OCI-LY3 (cell line): ENCODE measurements at regions not wholly inside any gene's neighbourhood (a gene's known extent, or its start where the extent isn't known, plus 50 kb on each side); places are given as distances from the start of the nearest gene placed in this dataset.

Source experiments
- H2AFZ ChIP-seq: fragments of 200-600, 300-600 bp; shearing (Covaris generic); 2 replicates; pipeline ENCODE4 v1.6.0; 2014; ENCODE audit warnings: antibody characterized with exemption, low read depth, low read length
- H3K27ac ChIP-seq: fragments of 200-600, 300-600 bp; sonication (generic); 2 replicates; pipeline ENCODE4 v1.5.1; 2014; ENCODE audit warnings: mild to moderate bottlenecking, low read length, moderate library complexity, mixed read lengths
- H3K27me3 ChIP-seq: fragments of 200-600, 300-600 bp; sonication (generic); 2 replicates; pipeline ENCODE4 v1.6.1; 2014; ENCODE audit warnings: low read depth, low read length, mixed read lengths
- H3K36me3 ChIP-seq: fragments of 200-600, 300-600 bp; sonication (generic); replicated peaks from 2 replicates; pipeline ENCODE3; 2014; ENCODE audit warnings: low read depth, low read length, mixed read lengths
- H3K4me1 ChIP-seq: fragments of 300-600, 200-600 bp; sonication (generic); 2 replicates; pipeline ENCODE4 v1.6.1; 2014; ENCODE audit warnings: low read length, mixed read lengths
- H3K4me2 ChIP-seq: fragments of 200-600, 300-600 bp; sonication (generic); 2 replicates; pipeline ENCODE4 v1.6.1; 2014; ENCODE audit warnings: low read length, mixed read lengths
- H3K4me3 ChIP-seq: fragments of 300-600, 200-600 bp; sonication (generic); 2 replicates; pipeline ENCODE4 v1.5.1; 2014; ENCODE audit warnings: antibody characterized with exemption, mild to moderate bottlenecking, low read length, moderate library complexity
- H3K79me2 ChIP-seq: fragments of 300-600, 200-600 bp; shearing (Covaris generic); 2 replicates; pipeline ENCODE4 v1.6.1; 2014; ENCODE audit warnings: mild to moderate bottlenecking, low read length, mixed read lengths
- H3K9ac ChIP-seq: fragments of 300-600, 200-600 bp; shearing (Covaris generic); 2 replicates; pipeline ENCODE4 v1.6.0; 2014; ENCODE audit warnings: mild to moderate bottlenecking, low read length, moderate library complexity
- H3K9me3 ChIP-seq: fragments of 200-600, 300-600 bp; shearing (Covaris generic); 2 replicates; pipeline ENCODE4 v1.6.1; 2014; ENCODE audit warnings: low read length, mixed read lengths; ENCODE audit not compliant: insufficient read depth
- H4K20me1 ChIP-seq: fragments of 200-600, 300-600 bp; sonication (generic); 2 replicates; pipeline ENCODE4 v1.6.1; 2016; ENCODE audit warnings: low read length, mixed read lengths; ENCODE audit not compliant: insufficient read depth
- CTCF ChIP-seq: fragments of 200-600, 300-600 bp; sonication (generic); IDR thresholded peaks from 2 replicates; pipeline ENCODE4 v1.5.1; 2014; ENCODE audit warnings: antibody characterized with exemption, low read length, low read depth
- EZH2phosphoT487 ChIP-seq: fragments of 200-600 bp; shearing (Covaris generic); IDR thresholded peaks from 2 replicates; pipeline ENCODE4 v1.6.1; 2018; ENCODE audit warnings: antibody characterized with exemption, mixed run types, low read depth

DNA sequence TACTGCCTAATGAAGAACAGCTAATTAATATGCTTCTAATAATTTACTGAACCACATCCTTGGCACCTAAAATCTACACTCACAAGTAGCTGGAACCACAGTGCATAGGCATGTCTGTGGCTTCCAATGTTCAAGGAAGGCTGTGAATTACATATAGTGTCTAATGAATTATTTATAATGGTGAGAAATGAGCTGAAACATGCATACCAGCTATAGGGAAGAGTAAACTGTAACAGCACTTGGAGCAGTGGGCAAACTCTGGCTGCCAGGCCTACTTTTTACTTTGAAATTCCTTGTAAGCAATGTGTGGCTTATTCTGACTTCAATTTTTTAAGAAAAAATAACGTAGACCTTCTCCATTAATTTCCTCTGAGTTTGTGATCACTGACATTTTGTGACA lies 953.2 kb upstream of the CDH8 start:
- Histone ChIP-seq H3K27me3 (no peaks in the 10 kb centered on the region), H4K20me1 (no peaks in the 10 kb centered on the region), H2AFZ (no peak overlapping the region), H3K4me1 (no peaks in the 10 kb centered on the region), H3K9me3 (no peaks in the 10 kb centered on the region), H3K36me3 (no peaks in the 10 kb centered on the region), H3K79me2 (no peaks in the 10 kb centered on the region), H3K27ac (no peak overlapping the region), H3K4me3 (no peak overlapping the region), H3K4me2 (no peak overlapping the region), H3K9ac (no peak overlapping the region)
- TF ChIP-seq EZH2phosphoT487 (no peak), CTCF (no peak)

- no peaks in the 10 kb centered on the region for H3K36me3 ChIP-seq
- no peaks in the 10 kb centered on the region for H3K27me3 ChIP-seq
- H3K9me3 ChIP-seq = no peaks in the 10 kb centered on the region
- TF ChIP-seq CTCF (no peak), EZH2phosphoT487 (no peak)
- H3K4me3 ChIP-seq = no peak overlapping the region
- no peak overlapping the region for H3K4me2 ChIP-seq
- H3K27ac ChIP-seq = no peak overlapping the region
- H4K20me1 ChIP-seq = no peaks in the 10 kb centered on the region
- H2AFZ ChIP-seq = no peak overlapping the region
- H3K4me1 ChIP-seq = no peaks in the 10 kb centered on the region
- no peaks in the 10 kb centered on the region for H3K79me2 ChIP-seq
- H3K9ac ChIP-seq = no peak overlapping the region
These were observed 949.5 kb upstream of the CDH8 start for GRCh38 chr16:62985722-62986121.

GRCh38 chr16:62978451-62978850 lies 942.2 kb upstream of the CDH8 start:
- no peaks in the 10 kb centered on the region for H3K27me3 ChIP-seq
- H3K9ac ChIP-seq = no peak overlapping the region
- H3K4me3 ChIP-seq = no peak overlapping the region
- H3K4me2 ChIP-seq = no peak overlapping the region
- no peaks in the 10 kb centered on the region for H3K9me3 ChIP-seq
- no peaks in the 10 kb centered on the region for H3K4me1 ChIP-seq
- no peak overlapping the region for H3K27ac ChIP-seq
- no peaks in the 10 kb centered on the region for H3K79me2 ChIP-seq
- no peak overlapping the region for H2AFZ ChIP-seq
- H3K36me3 ChIP-seq = no peaks in the 10 kb centered on the region
- TF ChIP-seq EZH2phosphoT487 = no peak
- no peak for TF ChIP-seq CTCF
- no peaks in the 10 kb centered on the region for H4K20me1 ChIP-seq

DNA sequence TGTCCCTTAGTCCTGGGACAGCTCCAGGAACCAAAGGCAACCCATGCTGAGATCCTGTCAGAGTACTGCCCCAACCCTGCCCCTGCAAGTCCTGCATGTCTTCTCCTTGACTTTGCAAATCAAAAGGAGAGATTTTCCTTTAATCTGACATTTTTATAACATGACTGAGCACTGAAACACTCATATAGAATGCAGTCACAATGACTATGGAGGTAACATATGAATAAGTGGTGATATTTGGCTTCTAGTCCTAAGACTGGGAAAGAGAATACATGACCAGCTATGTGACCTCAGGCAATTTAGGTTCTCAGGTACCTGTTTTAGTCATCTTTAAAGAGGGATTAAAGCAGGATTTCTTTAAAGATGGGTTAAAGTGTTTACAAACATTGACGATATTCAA lies 941.6 kb upstream of the CDH8 start:
- Histone ChIP-seq H3K9me3 (no peaks in the 10 kb centered on the region), H3K4me2 (no peak overlapping the region), H3K79me2 (no peaks in the 10 kb centered on the region), H3K36me3 (no peaks in the 10 kb centered on the region), H3K9ac (no peak overlapping the region), H4K20me1 (no peaks in the 10 kb centered on the region), H3K27ac (no peak overlapping the region), H3K27me3 (no peaks in the 10 kb centered on the region), H3K4me3 (no peak overlapping the region), H2AFZ (no peak overlapping the region), H3K4me1 (no peaks in the 10 kb centered on the region)
- TF ChIP-seq EZH2phosphoT487 (no peak), CTCF (no peak)
